Testis (tissue), 2 donors: ENCODE measurements at regions not wholly inside any gene's neighbourhood (a gene's known extent, or its start where the extent isn't known, plus 50 kb on each side); places are given as distances from the start of the nearest gene placed in this dataset.

Experiments used
- DNase-seq: peaks from one replicate; pipeline ENCODE4 v3.0.0-alpha.2; 2019
- H3K27ac ChIP-seq, 2 donors: fragments of 200-600 bp; sonication (generic); one replicate each; pipeline ENCODE4 v1.5.1; 2019
- H3K27me3 ChIP-seq: fragments of 200-600 bp; sonication (generic); one replicate; pipeline ENCODE4 v1.5.1; 2019
- H3K36me3 ChIP-seq: fragments of 200-600 bp; sonication (generic); one replicate; pipeline ENCODE4 v1.5.1; 2017; ENCODE audit warnings: low read depth; ENCODE audit errors: missing control alignments
- H3K4me1 ChIP-seq: fragments of 200-600 bp; sonication (generic); one replicate; pipeline ENCODE4 v1.5.1; 2019
- H3K4me3 ChIP-seq, 2 donors: fragments of 200-600 bp; sonication (generic); one replicate each; pipeline ENCODE4 v1.5.1; 2017 to 2019
- H3K9me3 ChIP-seq: fragments of 200-600 bp; sonication (generic); one replicate; pipeline ENCODE4 v1.5.1; 2017
- POLR2A ChIP-seq: fragments of 450-650 bp; IDR thresholded peaks from one replicate; pipeline ENCODE4 v1.6.1; 2017; ENCODE audit warnings: antibody characterized with exemption, mild to moderate bottlenecking, moderate library complexity
- WGBS, 2 donors: methylation state at CpG; one replicate each; pipeline ENCODE4 v1.1.5; 2018; 5-methylcytosine and 5-hydroxymethylcytosine counted together
- intact Hi-C: fragments of 100-400 bp; cut with DNase I; formaldehyde crosslinking; loops from one replicate; pipeline ENCODE4 v1.15.1; 2023; ENCODE audit warnings: low total_unique reads
- TF ChIP-seq, protein P1 (sequence below), 3 experiments: fragments of 450-650 bp in 2 of 3; fragments of 200-600 bp in 1 of 3; sonication (generic) in 1 of 3; IDR thresholded peaks; one replicate each; pipeline ENCODE4 v1.5.1; 2016 to 2019; ENCODE audit warnings: antibody characterized with exemption in 3 of 3, mild to moderate bottlenecking in 2 of 3, moderate library complexity in 1 of 3

- DNase-seq = no peak
- intact Hi-C loops = no loop called here
- no peak for TF ChIP-seq POLR2A
- TF ChIP-seq, protein P1, sequence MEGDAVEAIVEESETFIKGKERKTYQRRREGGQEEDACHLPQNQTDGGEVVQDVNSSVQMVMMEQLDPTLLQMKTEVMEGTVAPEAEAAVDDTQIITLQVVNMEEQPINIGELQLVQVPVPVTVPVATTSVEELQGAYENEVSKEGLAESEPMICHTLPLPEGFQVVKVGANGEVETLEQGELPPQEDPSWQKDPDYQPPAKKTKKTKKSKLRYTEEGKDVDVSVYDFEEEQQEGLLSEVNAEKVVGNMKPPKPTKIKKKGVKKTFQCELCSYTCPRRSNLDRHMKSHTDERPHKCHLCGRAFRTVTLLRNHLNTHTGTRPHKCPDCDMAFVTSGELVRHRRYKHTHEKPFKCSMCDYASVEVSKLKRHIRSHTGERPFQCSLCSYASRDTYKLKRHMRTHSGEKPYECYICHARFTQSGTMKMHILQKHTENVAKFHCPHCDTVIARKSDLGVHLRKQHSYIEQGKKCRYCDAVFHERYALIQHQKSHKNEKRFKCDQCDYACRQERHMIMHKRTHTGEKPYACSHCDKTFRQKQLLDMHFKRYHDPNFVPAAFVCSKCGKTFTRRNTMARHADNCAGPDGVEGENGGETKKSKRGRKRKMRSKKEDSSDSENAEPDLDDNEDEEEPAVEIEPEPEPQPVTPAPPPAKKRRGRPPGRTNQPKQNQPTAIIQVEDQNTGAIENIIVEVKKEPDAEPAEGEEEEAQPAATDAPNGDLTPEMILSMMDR (IDR thresholded peaks at IDR 0.05) = no peak
- no peaks in the 10 kb centered on the region for H3K36me3 ChIP-seq
- H3K4me1 ChIP-seq = no peaks in the 10 kb centered on the region
- H3K27ac ChIP-seq = peak overlapping the region in 1 of 2 donors; percentile 51
- WGBS, 2 donors = 69 to 75% methylated on average over 2 of the region's 2 CpGs
- no peaks in the 10 kb centered on the region for H3K9me3 ChIP-seq
- H3K27me3 ChIP-seq = no peaks in the 10 kb centered on the region
- H3K4me3 ChIP-seq = no peak overlapping the region
Measured at GRCh38 chr3:159795681-159796175, 192.9 kb upstream of the IL12A start.

- Histone ChIP-seq H3K27ac (no peak overlapping the region), H3K4me1 (no peaks in the 10 kb centered on the region)
Measured at GRCh38 chr3:159796226-159796625, 192.4 kb upstream of the IL12A start.

DNA sequence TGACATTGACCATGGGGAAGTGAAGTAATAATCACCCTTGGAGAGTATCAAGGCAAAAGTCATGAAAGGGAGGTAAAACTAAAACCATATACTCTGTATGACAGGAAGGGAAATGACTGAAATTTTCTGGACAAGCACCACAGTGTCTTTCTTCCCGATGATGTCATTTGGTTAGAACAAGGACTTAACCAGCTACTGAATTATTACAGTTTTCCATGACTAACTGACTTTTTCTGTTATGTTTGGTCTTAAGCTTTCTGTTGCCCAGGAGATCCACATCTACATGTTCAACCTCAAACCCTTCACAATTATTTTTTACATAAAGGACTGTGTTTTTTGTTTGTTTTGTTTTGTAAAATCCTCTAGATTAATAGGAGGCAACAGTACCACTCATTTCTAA, 191.9 kb upstream of the IL12A start:
- no peaks in the 10 kb centered on the region for H3K36me3 ChIP-seq
- DNase-seq = no peak
- H3K4me3 ChIP-seq = no peak overlapping the region
- WGBS, 2 donors = 79 to 87% methylated on average over 1 of the region's 1 CpG
- H3K27ac ChIP-seq = no peak overlapping the region
- no peaks in the 10 kb centered on the region for H3K4me1 ChIP-seq
- TF ChIP-seq, protein P1 (IDR thresholded peaks at IDR 0.05) = no peak
- no peak for TF ChIP-seq POLR2A
- intact Hi-C loops = no loop called here
- no peaks in the 10 kb centered on the region for H3K27me3 ChIP-seq
- no peaks in the 10 kb centered on the region for H3K9me3 ChIP-seq

More at GRCh38 chr3:159796226-159796625, 192.4 kb upstream of the IL12A start:
- Histone ChIP-seq H3K9me3 (no peaks in the 10 kb centered on the region), H3K4me3 (no peak overlapping the region), H3K27me3 (no peaks in the 10 kb centered on the region), H3K36me3 (no peaks in the 10 kb centered on the region)
- WGBS, 2 donors = 81 to 85% methylated on average over 5 of the region's 5 CpGs
- intact Hi-C loops = no loop called here
- TF ChIP-seq, protein P1 (IDR thresholded peaks at IDR 0.05) = no peak
- TF ChIP-seq POLR2A = no peak
- no peak for DNase-seq

- Histone ChIP-seq H3K4me1 (no peaks in the 10 kb centered on the region), H3K27me3 (no peaks in the 10 kb centered on the region), H3K36me3 (no peaks in the 10 kb centered on the region), H3K9me3 (no peaks in the 10 kb centered on the region), H3K4me3 (no peak overlapping the region), H3K27ac (no peak overlapping the region)
- no peak for DNase-seq
- TF ChIP-seq, protein P1 (IDR thresholded peaks at IDR 0.05) = no peak
- TF ChIP-seq POLR2A = no peak
- intact Hi-C loops = no loop called here
Measured at GRCh38 chr3:159797771-159798170, 190.9 kb upstream of the IL12A start.

DNA sequence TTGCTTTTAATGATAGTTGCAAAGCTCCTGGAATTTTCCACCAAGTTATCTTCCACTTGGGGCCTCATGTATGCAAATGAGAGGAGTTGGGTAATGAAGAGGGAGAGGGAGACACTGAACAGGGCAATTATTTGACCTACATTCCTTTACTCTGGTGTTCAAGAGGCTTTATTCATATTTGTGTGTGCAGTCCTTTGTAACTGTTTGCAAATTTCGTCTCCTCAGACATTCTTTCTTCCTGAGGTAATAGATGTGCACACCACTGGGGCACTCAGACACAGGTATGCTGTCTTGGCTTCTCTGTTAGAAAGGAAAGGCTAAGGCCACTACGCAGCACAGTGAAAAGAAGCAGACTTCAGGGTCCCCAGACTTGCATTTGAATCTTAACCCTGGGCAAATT, 189.7 kb upstream of the IL12A start:
- Histone ChIP-seq H3K27ac (peak overlapping the region in 1 of 2 donors; percentile 75), H3K4me3 (no peak overlapping the region), H3K36me3 (no peaks in the 10 kb centered on the region), H3K9me3 (no peaks in the 10 kb centered on the region), H3K27me3 (no peaks in the 10 kb centered on the region), H3K4me1 (no peaks in the 10 kb centered on the region)
- TF ChIP-seq, protein P1 (IDR thresholded peaks at IDR 0.05) = no peak
- TF ChIP-seq POLR2A = no peak
- no peak for DNase-seq
- intact Hi-C loops = no loop called here
- WGBS, 2 donors = 54 to 56% methylated on average over 2 of the region's 2 CpGs
